HG03558 (cell line): ENCODE measurements at regions not wholly inside any gene's neighbourhood (a gene's known extent, or its start where the extent isn't known, plus 50 kb on each side); places are given as distances from the start of the nearest gene placed in this dataset.
"Not testable (repeated sequence)": the region's sequence is repeated elsewhere in the genome, so short reads cannot be mapped to it uniquely, and the experiment has no call there.

Experiments
- ATAC-seq: cut with Tn5 transposase; IDR thresholded peaks from one replicate; pipeline ENCODE4 v1.9.1; 2021; ENCODE audit warnings: moderate number of reproducible peaks; ENCODE audit not compliant: unreplicated experiment; ENCODE audit errors: extremely low read depth

- peak; percentile 52 for ATAC-seq
Measured at GRCh38 chr4:42282081-42282901, 115.0 kb upstream of the SHISA3 start.

GRCh38 chr4:42284030-42284429, 113.3 kb upstream of the SHISA3 start:
- no peak for ATAC-seq

GRCh38 chr4:42288876-42289275, 108.4 kb upstream of the SHISA3 start:
- not testable (repeated sequence) for ATAC-seq

GRCh38 chr4:42292192-42292591, 105.1 kb upstream of the SHISA3 start:
- not testable (repeated sequence) for ATAC-seq

- no peak for ATAC-seq
Measured at GRCh38 chr4:42293967-42294813, 103.1 kb upstream of the SHISA3 start.

- no peak for ATAC-seq
Measured at GRCh38 chr4:42296196-42296595, 101.1 kb upstream of the SHISA3 start.

- ATAC-seq: no peak
Measured at GRCh38 chr4:42302348-42302747, 94.9 kb upstream of the SHISA3 start.

- ATAC-seq: no peak
Measured at GRCh38 chr4:42306221-42307109, 90.8 kb upstream of the SHISA3 start.

- ATAC-seq: no peak
Measured at GRCh38 chr4:42308247-42308646, 89.0 kb upstream of the SHISA3 start.

- no peak for ATAC-seq
Measured at GRCh38 chr4:42309361-42310260, 87.7 kb upstream of the SHISA3 start.

- no peak for ATAC-seq
Measured at GRCh38 chr4:42310358-42310757, 86.9 kb upstream of the SHISA3 start.

- ATAC-seq: no peak
Measured at GRCh38 chr4:42310806-42311205, 86.5 kb upstream of the SHISA3 start.

GRCh38 chr4:42311591-42311990, 85.7 kb upstream of the SHISA3 start:
- no peak for ATAC-seq

GRCh38 chr4:42313420-42313819, 83.9 kb upstream of the SHISA3 start:
- not testable (repeated sequence) for ATAC-seq

GRCh38 chr4:42313872-42314271, 83.4 kb upstream of the SHISA3 start:
- no peak for ATAC-seq

GRCh38 chr4:42315231-42315630, 82.1 kb upstream of the SHISA3 start:
- no peak for ATAC-seq

- ATAC-seq: no peak
Measured at GRCh38 chr4:42320822-42321388, 76.4 kb upstream of the SHISA3 start.

- no peak for ATAC-seq
Measured at GRCh38 chr4:42326040-42326439, 71.2 kb upstream of the SHISA3 start.

GRCh38 chr4:42326524-42326923, 70.8 kb upstream of the SHISA3 start:
- ATAC-seq: no peak
